ENCODE measurements at regions not wholly inside any gene's neighbourhood (a gene's known extent, or its start where the extent isn't known, plus 50 kb on each side); places are given as distances from the start of the nearest gene placed in this dataset.

DNA sequence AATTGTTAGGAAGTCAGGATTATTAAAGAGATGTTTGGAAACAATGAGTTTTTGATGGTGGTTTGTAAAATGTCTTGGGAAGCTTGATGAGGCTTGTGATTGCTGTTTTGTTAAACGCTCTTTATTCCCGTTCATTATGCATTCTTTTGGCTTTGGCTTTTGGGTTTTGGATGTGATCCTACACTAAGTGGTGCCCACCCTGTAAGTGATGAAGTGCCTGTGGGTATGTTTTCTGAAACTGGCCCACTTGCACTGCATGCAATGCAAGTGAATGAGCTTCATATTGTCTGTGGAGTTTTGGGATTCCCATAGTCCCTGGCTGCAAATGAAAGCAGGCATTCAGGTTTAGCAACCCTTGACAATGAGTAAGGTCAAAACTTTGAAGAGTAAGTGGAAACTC, 1035.5 kb upstream of the WWC1 start:
- no peaks in the 10 kb centered on the region for H4K20me1 ChIP-seq (ENCODE audit: control insufficient read depth, extremely low read depth, insufficient read depth, low read length)
- no peaks in the 10 kb centered on the region for H3K79me2 ChIP-seq (ENCODE audit: control insufficient read depth, insufficient read depth, low read length)
- TF ChIP-seq, protein P1, sequence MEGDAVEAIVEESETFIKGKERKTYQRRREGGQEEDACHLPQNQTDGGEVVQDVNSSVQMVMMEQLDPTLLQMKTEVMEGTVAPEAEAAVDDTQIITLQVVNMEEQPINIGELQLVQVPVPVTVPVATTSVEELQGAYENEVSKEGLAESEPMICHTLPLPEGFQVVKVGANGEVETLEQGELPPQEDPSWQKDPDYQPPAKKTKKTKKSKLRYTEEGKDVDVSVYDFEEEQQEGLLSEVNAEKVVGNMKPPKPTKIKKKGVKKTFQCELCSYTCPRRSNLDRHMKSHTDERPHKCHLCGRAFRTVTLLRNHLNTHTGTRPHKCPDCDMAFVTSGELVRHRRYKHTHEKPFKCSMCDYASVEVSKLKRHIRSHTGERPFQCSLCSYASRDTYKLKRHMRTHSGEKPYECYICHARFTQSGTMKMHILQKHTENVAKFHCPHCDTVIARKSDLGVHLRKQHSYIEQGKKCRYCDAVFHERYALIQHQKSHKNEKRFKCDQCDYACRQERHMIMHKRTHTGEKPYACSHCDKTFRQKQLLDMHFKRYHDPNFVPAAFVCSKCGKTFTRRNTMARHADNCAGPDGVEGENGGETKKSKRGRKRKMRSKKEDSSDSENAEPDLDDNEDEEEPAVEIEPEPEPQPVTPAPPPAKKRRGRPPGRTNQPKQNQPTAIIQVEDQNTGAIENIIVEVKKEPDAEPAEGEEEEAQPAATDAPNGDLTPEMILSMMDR (optimal IDR thresholded peaks at IDR 0.05 in 1 of 3, IDR thresholded peaks at IDR 0.05 in 1 of 3, conservative IDR thresholded peaks at IDR 0.05 in 1 of 3; ENCODE audit: extremely low read depth in 1 of 3, insufficient read depth in 2 of 3, low read length in 3 of 3) = no peak
- TF ChIP-seq EZH2 (IDR thresholded peaks at IDR 0.05; ENCODE audit: low read length) = no peak
- H3K4me3 ChIP-seq (ENCODE audit: control insufficient read depth in 2 of 3, extremely low read depth in 1 of 3, insufficient read depth in 2 of 3, low read depth in 1 of 3, low read length in 3 of 3) = no peak overlapping the region
- H3K9me1 ChIP-seq (ENCODE audit: control insufficient read depth, extremely low read depth, insufficient read depth, low read length) = no peaks in the 10 kb centered on the region
- no peak overlapping the region for H2AFZ ChIP-seq (ENCODE audit: control insufficient read depth, low read length)
- H3K4me1 ChIP-seq (ENCODE audit: control insufficient read depth, extremely low read depth, insufficient read depth, low read length) = no peaks in the 10 kb centered on the region
- no peaks in the 10 kb centered on the region for H3K27me3 ChIP-seq (ENCODE audit: control insufficient read depth, extremely low read depth, insufficient read depth, low read length)
- no peaks in the 10 kb centered on the region for H3K9me3 ChIP-seq (ENCODE audit: control insufficient read depth, low read depth, low read length)
- dilution Hi-C loops (cut with MboI; ENCODE audit: extremely low pct_ligation_motif_present, low sequenced_read_pairs) = no loop called here
- DNase-seq (ENCODE audit: low read depth, low spot score) (no peak), FAIRE-seq (no peak)
- no peak overlapping the region for H3K27ac ChIP-seq (ENCODE audit: control insufficient read depth, insufficient read depth, low read length)
- no peak overlapping the region for H3K4me2 ChIP-seq (ENCODE audit: control insufficient read depth, extremely low read depth, insufficient read depth, low read depth, low read length)
- no peak overlapping the region for H3K9ac ChIP-seq (ENCODE audit: control insufficient read depth, extremely low read depth, insufficient read depth, low read length)
- H3K36me3 ChIP-seq (ENCODE audit: control insufficient read depth in 2 of 2, extremely low read depth in 1 of 2, insufficient read depth in 2 of 2, low read length in 2 of 2) = no peaks in the 10 kb centered on the region

DNA sequence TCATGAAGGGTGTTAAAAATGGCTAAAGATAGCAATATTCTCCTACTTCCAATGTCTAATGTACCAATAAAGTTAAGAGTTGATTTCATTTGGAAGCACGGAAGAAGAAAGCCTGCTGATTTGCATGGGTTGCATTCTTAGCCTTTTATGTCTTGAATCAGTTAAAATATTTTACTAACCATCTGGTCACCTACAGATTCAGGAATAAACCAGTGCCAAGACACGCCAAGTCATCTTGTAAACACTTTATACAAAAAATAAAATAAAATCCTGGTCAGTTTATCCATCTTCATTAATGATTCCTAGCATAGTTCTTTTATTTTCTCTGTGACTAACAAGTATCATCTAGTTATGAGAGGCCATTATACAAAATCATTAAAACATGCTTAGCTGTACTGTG, 1031.6 kb upstream of the WWC1 start:
- dilution Hi-C loops (cut with MboI; ENCODE audit: extremely low pct_ligation_motif_present, low sequenced_read_pairs) = no loop called here
- DNase-seq (ENCODE audit: low read depth, low spot score) (no peak), FAIRE-seq (no peak)
- no peaks in the 10 kb centered on the region for H3K9me1 ChIP-seq (ENCODE audit: control insufficient read depth, extremely low read depth, insufficient read depth, low read length)
- no peaks in the 10 kb centered on the region for H3K4me1 ChIP-seq (ENCODE audit: control insufficient read depth, extremely low read depth, insufficient read depth, low read length)
- H3K9ac ChIP-seq (ENCODE audit: control insufficient read depth, extremely low read depth, insufficient read depth, low read length) = no peak overlapping the region
- no peak overlapping the region for H2AFZ ChIP-seq (ENCODE audit: control insufficient read depth, low read length)
- no peaks in the 10 kb centered on the region for H3K79me2 ChIP-seq (ENCODE audit: control insufficient read depth, insufficient read depth, low read length)
- no peaks in the 10 kb centered on the region for H4K20me1 ChIP-seq (ENCODE audit: control insufficient read depth, extremely low read depth, insufficient read depth, low read length)
- no peaks in the 10 kb centered on the region for H3K9me3 ChIP-seq (ENCODE audit: control insufficient read depth, low read depth, low read length)
- H3K27ac ChIP-seq (ENCODE audit: control insufficient read depth, insufficient read depth, low read length) = no peak overlapping the region
- no peak for TF ChIP-seq EZH2 (IDR thresholded peaks at IDR 0.05; ENCODE audit: low read length)
- TF ChIP-seq, protein P1 (optimal IDR thresholded peaks at IDR 0.05 in 1 of 3, IDR thresholded peaks at IDR 0.05 in 1 of 3, conservative IDR thresholded peaks at IDR 0.05 in 1 of 3; ENCODE audit: extremely low read depth in 1 of 3, insufficient read depth in 2 of 3, low read length in 3 of 3) = no peak
- no peak overlapping the region for H3K4me2 ChIP-seq (ENCODE audit: control insufficient read depth, extremely low read depth, insufficient read depth, low read depth, low read length)
- no peaks in the 10 kb centered on the region for H3K27me3 ChIP-seq (ENCODE audit: control insufficient read depth, extremely low read depth, insufficient read depth, low read length)
- no peak overlapping the region for H3K4me3 ChIP-seq (ENCODE audit: control insufficient read depth in 2 of 3, extremely low read depth in 1 of 3, insufficient read depth in 2 of 3, low read depth in 1 of 3, low read length in 3 of 3)
- no peaks in the 10 kb centered on the region for H3K36me3 ChIP-seq (ENCODE audit: control insufficient read depth in 2 of 2, extremely low read depth in 1 of 2, insufficient read depth in 2 of 2, low read length in 2 of 2)

Measured in keratinocyte (primary cell).